ENCODE measurements at regions not wholly inside any gene's neighbourhood (a gene's known extent, or its start where the extent isn't known, plus 50 kb on each side); places are given as distances from the start of the nearest gene placed in this dataset.
A peak's percentile ranks its signal among the peaks of the same experiment; 100 is the strongest.

- TF ChIP-seq YEATS4 (CRISPR knock-in tag; IDR thresholded peaks at IDR 0.05; ENCODE audit: borderline replicate concordance): 0 out of 2 replicates have a peak, but pooled peaks have one; percentile 5
- TF ChIP-seq HNRNPH1 (optimal IDR thresholded peaks at IDR 0.05; ENCODE audit: low read depth, low read length): no peak
- TF ChIP-seq BRD4 (CRISPR knock-in tag; IDR thresholded peaks at IDR 0.05): no peak
- TF ChIP-seq HMG20A (CRISPR knock-in tag; IDR thresholded peaks at IDR 0.05; ENCODE audit: borderline replicate concordance): no peak
- no peak for TF ChIP-seq KMT2A (CRISPR knock-in tag; IDR thresholded peaks at IDR 0.05)
- TF ChIP-seq ZFX (CRISPR knock-in tag; IDR thresholded peaks at IDR 0.05; ENCODE audit: low read depth): peak; percentile 44; the same call in 1 of the 2 replicates
- TF ChIP-seq MTA3 (CRISPR knock-in tag; IDR thresholded peaks at IDR 0.05): no peak
- no peak for TF ChIP-seq ZNF276 (CRISPR knock-in tag; IDR thresholded peaks at IDR 0.05; ENCODE audit: low read depth)
- TF ChIP-seq ZNF546 (CRISPR knock-in tag; conservative IDR thresholded peaks at IDR 0.05): peak; percentile 20; the same call in 1 of the 2 replicates
- no peak for TF ChIP-seq SYNCRIP (IDR thresholded peaks at IDR 0.05; ENCODE audit: insufficient read depth, low read depth, low read length)
- TF ChIP-seq IKZF1 (IDR thresholded peaks at IDR 0.05): no peak
- TF ChIP-seq PRDM10 (CRISPR knock-in tag; IDR thresholded peaks at IDR 0.05; ENCODE audit: low read depth): no peak
- TF ChIP-seq POLR2AphosphoS5 (IDR thresholded peaks at IDR 0.05; ENCODE audit: low read depth, low read length): peak; percentile 61; the same call in 1 of the 2 replicates
- no peak for TF ChIP-seq ZNF577 (CRISPR knock-in tag; IDR thresholded peaks at IDR 0.05; ENCODE audit: borderline replicate concordance, low read depth)
- no peak for TF ChIP-seq DNMT1 (CRISPR knock-in tag; IDR thresholded peaks at IDR 0.05)
- TF ChIP-seq ZKSCAN5 (CRISPR knock-in tag; IDR thresholded peaks at IDR 0.05): no peak
- no peak for TF ChIP-seq NR2F2 (IDR thresholded peaks at IDR 0.05; ENCODE audit: borderline replicate concordance, low read depth)
- TF ChIP-seq ZNF317 (CRISPR knock-in tag; IDR thresholded peaks at IDR 0.05): no peak
- TF ChIP-seq ZNF883 (CRISPR knock-in tag; IDR thresholded peaks at IDR 0.05; ENCODE audit: not compliant biosample characterization): no peak
- no peak for TF ChIP-seq ZFP41 (CRISPR knock-in tag; IDR thresholded peaks at IDR 0.05; ENCODE audit: borderline replicate concordance)
- 0 out of 2 replicates have a peak, but pooled peaks have one; percentile 13 for TF ChIP-seq ZFP82 (CRISPR knock-in tag; IDR thresholded peaks at IDR 0.05; ENCODE audit: borderline replicate concordance)
- no peak for TF ChIP-seq MLXIP (CRISPR knock-in tag; IDR thresholded peaks at IDR 0.05; ENCODE audit: borderline replicate concordance)
- peak; percentile 90 for TF ChIP-seq SSRP1 (CRISPR knock-in tag; IDR thresholded peaks at IDR 0.05)
- no peak for TF ChIP-seq HHEX (CRISPR knock-in tag; IDR thresholded peaks at IDR 0.05)
Measured at GRCh38 chr1:234715252-234716014, 105.5 kb upstream of the IRF2BP2 start (continued).
